Transverse colon (tissue), 4 donors: ENCODE measurements at regions not wholly inside any gene's neighbourhood (a gene's known extent, or its start where the extent isn't known, plus 50 kb on each side); places are given as distances from the start of the nearest gene placed in this dataset.

Experiments used
- EP300 ChIP-seq: sonication (generic); formaldehyde crosslinking; IDR thresholded peaks from one replicate; pipeline ENCODE4 v1.6.1; 2017; ENCODE audit warnings: antibody characterized with exemption, low read depth
- POLR2A ChIP-seq: fragments of 450-650 bp; IDR thresholded peaks from one replicate; pipeline ENCODE4 v1.6.1; 2016; ENCODE audit warnings: antibody characterized with exemption, mild to moderate bottlenecking, moderate library complexity
- POLR2AphosphoS5 ChIP-seq, 3 donors: sonication (generic); formaldehyde crosslinking; IDR thresholded peaks; one replicate each; pipeline ENCODE4 v1.6.1; 2016; ENCODE audit warnings: antibody characterized with exemption in 3 of 3
- TF ChIP-seq, protein P1 (sequence below), 5 experiments: fragments of 200-600 bp in 3 of 5; fragments of 450-650 bp in 2 of 5; sonication (generic) in 3 of 5; IDR thresholded peaks; 1 replicate in 2 of 5; 2 replicates in 3 of 5; pipeline ENCODE4 v1.5.1; 2016 to 2017; ENCODE audit warnings: antibody characterized with exemption in 5 of 5, inconsistent platforms in 3 of 5, mild to moderate bottlenecking in 2 of 5, moderate library complexity in 1 of 5

DNA sequence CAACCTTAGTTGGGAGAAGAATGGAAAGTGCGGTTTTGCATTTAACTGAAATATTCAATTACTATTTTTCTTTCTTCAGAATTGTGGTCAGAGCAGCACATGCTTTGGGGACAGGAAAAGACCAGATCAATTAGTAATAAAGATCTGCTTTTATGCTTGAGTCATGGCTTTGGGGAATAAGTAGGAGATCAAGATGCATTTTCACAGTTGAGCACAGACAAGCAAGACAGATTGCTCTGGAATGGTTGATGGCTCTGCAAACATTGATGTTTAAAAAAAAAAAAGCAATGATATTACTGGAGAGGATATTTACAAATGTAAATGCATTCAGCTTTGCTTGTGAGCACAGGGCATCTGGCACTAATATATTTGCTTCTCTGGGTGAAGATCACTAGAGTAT lies 224.4 kb upstream of the SASH1 start:
- TF ChIP-seq, protein P1, sequence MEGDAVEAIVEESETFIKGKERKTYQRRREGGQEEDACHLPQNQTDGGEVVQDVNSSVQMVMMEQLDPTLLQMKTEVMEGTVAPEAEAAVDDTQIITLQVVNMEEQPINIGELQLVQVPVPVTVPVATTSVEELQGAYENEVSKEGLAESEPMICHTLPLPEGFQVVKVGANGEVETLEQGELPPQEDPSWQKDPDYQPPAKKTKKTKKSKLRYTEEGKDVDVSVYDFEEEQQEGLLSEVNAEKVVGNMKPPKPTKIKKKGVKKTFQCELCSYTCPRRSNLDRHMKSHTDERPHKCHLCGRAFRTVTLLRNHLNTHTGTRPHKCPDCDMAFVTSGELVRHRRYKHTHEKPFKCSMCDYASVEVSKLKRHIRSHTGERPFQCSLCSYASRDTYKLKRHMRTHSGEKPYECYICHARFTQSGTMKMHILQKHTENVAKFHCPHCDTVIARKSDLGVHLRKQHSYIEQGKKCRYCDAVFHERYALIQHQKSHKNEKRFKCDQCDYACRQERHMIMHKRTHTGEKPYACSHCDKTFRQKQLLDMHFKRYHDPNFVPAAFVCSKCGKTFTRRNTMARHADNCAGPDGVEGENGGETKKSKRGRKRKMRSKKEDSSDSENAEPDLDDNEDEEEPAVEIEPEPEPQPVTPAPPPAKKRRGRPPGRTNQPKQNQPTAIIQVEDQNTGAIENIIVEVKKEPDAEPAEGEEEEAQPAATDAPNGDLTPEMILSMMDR (IDR thresholded peaks at IDR 0.05): no peak
- TF ChIP-seq POLR2A (no peak), EP300 (no peak), POLR2AphosphoS5 (IDR thresholded peaks at IDR 0.05) (no peak)
